ENCODE measurements at regions not wholly inside any gene's neighbourhood (a gene's known extent, or its start where the extent isn't known, plus 50 kb on each side); places are given as distances from the start of the nearest gene placed in this dataset.

- no peak for TF ChIP-seq CTCF (IDR thresholded peaks at IDR 0.05; ENCODE audit: low read depth, low read length)
- Histone ChIP-seq H3K4me3 (ENCODE audit: low read depth, low read length) (no peak overlapping the region), H3K27ac (no peak overlapping the region), H3K36me3 (no peaks in the 10 kb centered on the region), H3K9me3 (ENCODE audit: severe bottlenecking) (no peaks in the 10 kb centered on the region), H3K27me3 (ENCODE audit: insufficient read depth, low read depth, severe bottlenecking) (no peaks in the 10 kb centered on the region)
- no peak for DNase-seq
These were observed 173.8 kb upstream of the MVB12B start for GRCh38 chr9:126152622-126153362.

GRCh38 chr9:126153382-126153781, 173.2 kb upstream of the MVB12B start:
- Histone ChIP-seq H3K36me3 (no peaks in the 10 kb centered on the region), H3K27ac (no peak overlapping the region), H3K27me3 (ENCODE audit: insufficient read depth, low read depth, severe bottlenecking) (no peaks in the 10 kb centered on the region), H3K9me3 (ENCODE audit: severe bottlenecking) (no peaks in the 10 kb centered on the region), H3K4me3 (ENCODE audit: low read depth, low read length) (no peak overlapping the region)
- DNase-seq, result no peak
- TF ChIP-seq CTCF (IDR thresholded peaks at IDR 0.05; ENCODE audit: low read depth, low read length), result no peak

GRCh38 chr9:126154182-126154827, 172.3 kb upstream of the MVB12B start:
- no peak for DNase-seq
- no peaks in the 10 kb centered on the region for H3K27me3 ChIP-seq (ENCODE audit: insufficient read depth, low read depth, severe bottlenecking)
- H3K27ac ChIP-seq, result no peak overlapping the region
- no peaks in the 10 kb centered on the region for H3K36me3 ChIP-seq
- H3K9me3 ChIP-seq (ENCODE audit: severe bottlenecking), result no peaks in the 10 kb centered on the region
- no peak overlapping the region for H3K4me3 ChIP-seq (ENCODE audit: low read depth, low read length)
- no peak for TF ChIP-seq CTCF (IDR thresholded peaks at IDR 0.05; ENCODE audit: low read depth, low read length)

GRCh38 chr9:126154869-126155268, 171.8 kb upstream of the MVB12B start:
- Histone ChIP-seq H3K27ac (no peak overlapping the region), H3K9me3 (ENCODE audit: severe bottlenecking) (no peaks in the 10 kb centered on the region), H3K27me3 (ENCODE audit: insufficient read depth, low read depth, severe bottlenecking) (no peaks in the 10 kb centered on the region), H3K4me3 (ENCODE audit: low read depth, low read length) (no peak overlapping the region), H3K36me3 (no peaks in the 10 kb centered on the region)
- no peak for DNase-seq
- no peak for TF ChIP-seq CTCF (IDR thresholded peaks at IDR 0.05; ENCODE audit: low read depth, low read length)

- no peaks in the 10 kb centered on the region for H3K9me3 ChIP-seq (ENCODE audit: severe bottlenecking)
- no peaks in the 10 kb centered on the region for H3K36me3 ChIP-seq
- DNase-seq, result no peak
- TF ChIP-seq CTCF (IDR thresholded peaks at IDR 0.05; ENCODE audit: low read depth, low read length), result no peak
- H3K27me3 ChIP-seq (ENCODE audit: insufficient read depth, low read depth, severe bottlenecking), result no peaks in the 10 kb centered on the region
- H3K4me3 ChIP-seq (ENCODE audit: low read depth, low read length), result no peak overlapping the region
- no peak overlapping the region for H3K27ac ChIP-seq
These were observed 170.6 kb upstream of the MVB12B start for GRCh38 chr9:126155756-126156664.
